Ureter (tissue), 1 donor: ENCODE measurements at regions not wholly inside any gene's neighbourhood (a gene's known extent, or its start where the extent isn't known, plus 50 kb on each side); places are given as distances from the start of the nearest gene placed in this dataset.

Experiments used
- DNase-seq: peaks from one replicate; pipeline ENCODE4 v3.0.0-alpha.2; 2020; ENCODE audit warnings: low spot score
- donor health status: DM: yes; HTN: yes; CAD: no.

DNA sequence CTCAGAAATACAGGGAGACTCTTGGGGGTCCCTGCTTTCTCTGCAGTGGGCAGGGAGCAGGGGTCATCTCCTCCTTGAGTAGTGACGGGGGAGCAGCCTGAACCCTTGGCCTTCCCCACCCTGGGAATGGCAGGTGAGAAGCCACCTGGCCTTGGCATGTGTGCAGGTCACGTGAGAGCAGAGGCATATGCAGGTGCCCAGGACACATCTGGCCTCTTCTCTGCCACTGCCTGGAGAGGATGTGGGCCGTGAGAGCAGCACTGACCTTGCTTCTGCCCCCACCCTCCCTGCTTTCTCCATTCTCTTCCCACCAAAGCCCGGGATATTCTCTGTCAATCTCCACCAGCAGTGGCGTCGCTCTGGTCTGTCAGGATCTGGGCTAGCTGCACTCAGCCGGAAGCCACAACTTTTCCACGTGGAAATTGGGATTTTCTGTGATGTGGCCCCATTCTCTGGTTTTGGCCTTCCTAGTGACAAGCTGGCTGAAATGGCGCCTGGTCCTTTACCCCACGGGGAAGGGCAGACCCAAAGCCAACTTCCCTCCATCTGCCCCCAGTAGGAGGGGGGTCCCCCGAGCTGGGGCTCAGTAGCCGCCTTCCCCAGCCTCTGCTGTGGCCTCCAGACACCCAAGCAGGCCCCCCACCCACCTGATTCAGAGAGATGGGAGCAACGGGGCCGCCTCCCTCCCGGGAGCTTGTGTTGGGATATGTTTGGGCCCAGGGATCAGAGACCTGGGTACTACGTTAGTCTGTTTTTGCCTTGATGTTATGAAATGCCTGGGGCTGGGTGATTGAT, 70.4 kb upstream of the FCN1 start:
- no peak for DNase-seq

DNA sequence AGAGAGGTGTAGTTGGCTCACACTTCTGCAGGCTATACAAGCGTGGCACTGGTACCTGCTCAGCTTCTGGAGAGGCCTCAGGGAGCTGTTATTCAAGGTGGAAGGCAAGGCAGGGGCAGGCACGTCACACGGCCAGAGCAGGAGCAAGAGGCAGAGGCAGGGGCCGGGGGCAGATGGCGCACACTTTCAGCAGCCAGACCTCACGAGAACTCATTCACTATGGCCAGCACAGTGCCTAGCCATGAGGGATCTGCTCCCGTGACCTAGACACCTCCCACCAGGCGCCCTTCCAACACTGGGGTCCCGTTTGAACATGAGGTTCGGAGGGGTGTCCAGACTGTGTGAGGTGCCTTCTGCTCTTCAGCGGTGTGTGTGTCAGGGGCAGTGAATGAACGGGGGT, 71.0 kb upstream of the FCN1 start:
- no peak for DNase-seq

DNA sequence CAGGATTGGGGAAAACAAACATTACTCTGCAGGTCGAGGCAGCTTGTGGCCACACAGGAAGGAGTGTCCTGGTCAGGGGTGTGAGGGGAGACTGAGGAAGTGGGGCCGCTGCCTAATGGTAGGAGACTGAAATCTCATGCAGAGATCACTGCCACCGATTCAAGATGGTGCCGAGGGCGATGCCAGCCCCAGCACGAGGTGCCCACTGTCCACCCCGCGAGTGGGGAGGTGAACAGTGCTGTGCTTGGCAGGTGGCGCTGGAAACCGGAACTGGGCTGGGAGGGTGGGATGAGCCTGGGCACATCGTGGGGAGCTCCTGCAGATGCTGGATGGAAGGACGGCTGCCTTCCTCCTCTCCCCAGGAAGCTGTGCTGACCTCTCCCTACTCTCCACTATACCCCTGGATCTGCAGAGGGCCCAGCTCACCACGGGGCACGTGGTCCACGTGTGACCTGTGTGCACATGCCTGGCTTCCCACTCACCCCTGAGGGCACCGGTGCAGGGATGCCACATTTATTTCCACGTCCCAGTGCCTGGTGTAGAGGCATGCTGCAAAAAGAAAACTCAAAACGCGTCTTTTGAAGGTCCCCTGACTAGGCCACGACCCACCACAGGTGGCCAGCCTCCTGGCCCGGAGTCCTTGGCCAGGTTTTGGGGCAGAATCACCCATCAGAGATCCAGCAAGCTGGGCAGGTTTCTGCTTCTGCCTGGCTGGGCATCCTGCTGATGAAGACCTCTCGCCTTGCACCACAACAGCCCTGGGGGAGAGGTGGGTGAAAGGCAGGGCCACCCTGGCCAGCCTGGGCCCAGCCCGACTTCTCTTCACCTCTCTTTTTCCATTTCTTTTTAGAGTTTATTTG, 71.7 kb upstream of the FCN1 start:
- no peak for DNase-seq

DNA sequence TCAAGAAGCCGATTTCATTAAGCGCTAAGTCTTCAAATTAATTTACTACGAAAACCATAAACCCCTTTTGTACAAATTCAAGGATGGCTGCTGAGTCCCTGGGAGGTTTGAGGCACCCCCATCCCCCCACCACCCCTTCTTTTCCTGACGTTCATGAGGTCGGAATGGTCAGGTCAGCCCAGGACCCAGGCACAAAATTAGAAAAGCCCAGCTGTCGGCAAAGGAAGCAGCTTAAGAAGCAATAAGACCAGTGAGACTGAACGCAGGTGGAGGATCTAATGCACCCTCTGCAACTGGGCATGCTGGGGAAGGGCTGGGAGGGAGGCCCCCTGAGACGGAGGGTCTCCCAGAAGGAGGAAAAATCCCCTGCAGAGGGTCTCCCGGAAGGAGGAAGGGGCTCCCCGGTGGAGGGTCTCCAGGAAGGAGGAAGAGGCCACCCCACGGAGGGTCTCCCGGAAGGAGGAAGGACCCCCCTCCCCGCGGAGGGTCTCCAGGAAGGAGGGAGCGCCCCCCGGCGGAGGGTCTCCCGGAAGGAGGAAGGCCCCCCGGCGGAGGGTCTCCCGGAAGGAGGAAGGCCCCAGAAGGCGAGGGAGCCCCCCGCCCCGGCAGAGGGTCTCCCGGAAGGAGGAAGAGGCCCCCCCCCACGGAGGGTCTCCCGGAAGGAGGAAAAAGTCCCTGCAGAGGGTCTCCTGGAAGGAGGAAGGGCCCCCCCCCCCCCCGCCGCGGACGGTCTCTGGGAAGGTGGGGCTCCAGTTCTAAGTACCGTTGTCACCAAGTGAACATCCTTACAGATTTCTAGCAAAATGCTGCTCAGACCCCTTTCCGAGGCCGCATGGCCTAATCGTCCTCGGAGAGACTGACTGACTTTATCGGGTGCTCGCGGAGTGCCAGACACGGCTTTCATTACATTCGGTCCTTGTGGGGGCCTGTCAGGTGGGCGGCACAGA, 74.4 kb upstream of the FCN1 start:
- DNase-seq = no peak

DNA sequence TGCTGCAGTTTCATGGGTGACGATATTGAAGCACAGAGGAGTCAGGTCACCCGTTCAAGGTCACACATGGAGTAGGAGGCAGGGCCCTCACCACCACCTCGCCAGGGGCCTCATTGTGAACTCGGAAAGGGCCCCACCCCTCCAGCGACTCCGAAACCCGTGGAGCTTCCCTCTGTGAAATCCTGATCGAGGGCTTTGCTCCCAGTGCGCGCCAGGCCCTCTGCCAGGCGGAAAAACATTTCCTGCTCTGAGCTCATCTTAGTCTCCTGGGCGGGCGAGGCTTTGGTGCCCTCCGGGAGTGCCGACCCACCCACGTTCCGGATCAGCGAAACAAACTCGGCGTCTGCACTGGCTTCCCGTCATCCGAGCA, 75.0 kb upstream of the FCN1 start:
- DNase-seq = no peak

DNA sequence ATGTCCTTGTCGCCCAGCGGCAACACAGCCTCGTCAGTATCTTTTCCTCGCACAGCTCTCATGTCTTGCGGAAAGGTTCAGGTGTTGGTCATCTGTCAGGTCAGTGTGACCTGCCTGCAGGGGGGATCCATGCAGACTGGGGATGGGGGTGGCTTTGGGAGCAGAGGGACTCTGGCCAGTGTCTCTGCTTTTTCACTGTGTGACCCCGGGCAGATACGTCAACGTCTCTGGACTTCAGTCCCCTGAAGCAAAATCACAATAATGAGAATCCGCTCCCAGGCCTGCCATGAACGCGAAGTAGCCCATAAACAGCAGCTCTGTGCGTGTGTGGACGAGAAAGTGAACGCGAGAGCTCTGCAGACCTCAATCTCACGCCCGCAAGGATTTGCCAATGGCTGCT, 75.7 kb upstream of the FCN1 start:
- no peak for DNase-seq

DNA sequence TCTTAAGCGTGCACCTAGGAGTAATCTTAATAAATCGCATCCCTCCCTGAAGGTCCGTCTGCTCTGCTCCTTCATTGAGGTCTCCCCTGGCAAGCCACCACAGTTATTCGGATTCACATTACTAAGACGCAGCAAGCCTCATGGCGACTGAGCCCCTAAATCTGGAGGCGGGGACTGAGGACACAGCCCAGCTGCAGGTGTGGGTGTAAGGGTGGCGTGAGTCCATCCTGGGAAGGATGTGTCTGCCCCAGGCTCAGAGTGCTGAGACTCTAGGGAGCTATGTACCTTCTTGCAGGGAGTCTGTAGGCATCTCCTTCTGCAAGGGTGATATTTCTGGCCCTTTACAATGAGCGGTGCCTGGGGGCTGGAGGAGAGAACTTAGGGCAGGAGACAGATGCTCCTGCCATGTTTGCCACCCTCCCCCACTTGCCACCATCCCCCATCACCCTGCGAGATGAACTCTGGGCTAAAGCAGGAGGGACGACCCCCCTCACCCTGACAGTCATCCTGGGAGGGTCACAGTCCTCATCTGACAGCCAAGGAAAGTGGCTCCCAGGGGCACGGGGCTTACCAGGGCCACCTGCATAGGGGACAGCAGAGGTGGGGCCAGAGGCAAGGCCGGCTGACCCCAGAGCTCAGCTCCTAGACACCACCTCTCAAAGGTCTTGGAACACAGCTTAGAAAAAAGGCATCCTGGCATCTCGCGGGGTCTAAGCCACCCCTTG, 76.4 kb upstream of the FCN1 start:
- no peak for DNase-seq

DNA sequence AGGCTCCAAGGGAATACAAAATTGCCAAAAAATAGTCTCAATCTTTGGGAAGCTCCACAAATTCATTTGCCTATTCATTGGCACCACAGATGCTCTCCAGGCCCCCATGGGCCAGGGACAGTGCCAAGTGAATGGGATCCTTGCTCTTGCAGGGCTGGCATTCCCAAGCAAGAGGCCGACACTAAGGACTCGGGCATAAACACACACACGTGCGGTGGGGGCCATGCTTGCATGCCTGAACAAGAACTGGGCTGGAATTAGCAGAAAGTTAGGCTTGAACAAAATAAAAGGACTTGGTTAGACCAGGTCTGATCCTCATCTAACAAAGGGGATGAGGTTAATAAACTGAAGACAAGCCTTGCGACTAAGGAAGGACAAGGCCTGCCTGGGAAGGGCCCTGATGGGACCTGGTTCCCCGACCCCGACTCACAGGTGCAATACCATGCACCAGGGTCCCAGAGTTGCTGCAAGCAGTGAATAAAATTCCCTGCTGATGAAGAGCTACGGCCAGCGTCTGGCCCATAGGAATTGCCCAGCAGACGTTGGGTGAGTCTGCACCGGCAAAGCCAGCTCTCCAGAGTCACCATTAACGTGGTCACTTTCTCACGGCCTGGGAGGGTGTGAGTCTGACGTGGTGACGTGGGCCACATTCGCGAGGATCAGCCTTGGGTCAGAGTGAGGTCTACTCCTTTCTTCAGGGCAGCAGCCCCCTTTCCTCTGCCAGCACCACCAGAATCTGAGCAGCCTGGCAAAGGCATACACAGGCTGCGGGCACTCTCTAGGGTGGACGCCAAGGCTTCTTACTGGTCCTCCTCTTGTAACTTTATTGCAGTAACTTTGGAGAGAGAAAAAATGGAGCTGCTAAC, 77.4 kb upstream of the FCN1 start:
- DNase-seq = no peak

DNA sequence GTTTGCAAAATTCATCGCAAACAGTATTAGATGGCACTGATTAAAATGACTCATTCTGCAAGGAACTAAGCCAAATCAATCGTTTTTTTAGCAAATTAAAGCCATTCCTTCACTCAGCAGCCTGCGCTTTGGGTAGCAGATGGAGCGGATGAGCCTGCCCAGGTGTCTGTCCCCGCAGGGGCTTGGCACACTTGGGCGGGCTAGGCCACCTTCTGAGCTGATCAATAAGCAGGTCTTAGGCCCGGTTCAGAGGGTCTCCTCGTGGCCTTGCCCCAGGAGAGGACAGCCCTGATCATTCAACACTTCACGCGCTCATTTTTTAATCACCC, 78.0 kb upstream of the FCN1 start:
- no peak for DNase-seq

DNA sequence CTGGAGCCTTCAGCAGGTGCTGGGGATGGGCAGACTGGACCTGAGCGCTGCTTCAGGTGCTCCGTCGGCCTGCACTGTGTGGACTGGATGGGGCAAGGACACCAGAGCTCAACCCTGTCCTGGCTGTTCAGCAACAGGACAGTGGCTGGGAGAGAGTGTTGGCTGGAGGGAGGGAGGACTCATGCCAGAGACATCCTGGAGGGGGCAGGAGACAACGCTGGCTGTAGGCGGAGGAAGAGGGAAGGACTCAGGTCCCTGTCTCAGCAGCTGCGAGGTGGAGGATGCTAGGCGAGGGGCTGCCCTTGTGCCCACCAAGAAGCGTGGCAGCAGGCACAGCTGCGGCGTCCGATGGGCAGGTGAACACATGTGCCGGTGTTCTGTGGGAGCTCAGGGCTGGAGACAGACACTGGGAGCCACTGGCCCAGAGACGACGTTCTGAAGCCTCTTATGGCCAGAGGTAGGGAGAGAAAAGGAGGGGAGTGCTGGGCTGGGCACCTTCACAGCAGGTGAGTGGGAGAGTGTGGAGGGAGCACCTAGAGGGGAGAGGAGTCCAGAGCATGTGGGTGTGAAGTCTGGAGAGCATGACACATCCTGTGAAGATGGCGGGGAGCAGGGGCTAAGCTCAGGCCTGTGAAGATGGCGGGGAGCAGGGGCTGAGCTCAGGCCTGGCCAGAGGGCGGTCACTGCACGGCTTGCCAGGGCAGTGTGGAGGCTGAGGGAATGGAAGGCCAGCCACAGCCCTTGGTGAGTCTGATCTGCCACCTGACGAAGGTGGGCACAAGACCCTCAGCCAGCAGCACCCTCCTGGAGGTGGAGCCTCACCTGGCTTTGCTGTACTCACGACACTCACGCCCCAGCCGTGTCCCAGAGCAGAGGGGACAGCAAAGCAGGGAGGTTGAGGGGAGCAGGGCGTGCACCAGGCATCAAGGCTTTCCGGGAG, 79.1 kb upstream of the FCN1 start:
- DNase-seq = no peak

DNA sequence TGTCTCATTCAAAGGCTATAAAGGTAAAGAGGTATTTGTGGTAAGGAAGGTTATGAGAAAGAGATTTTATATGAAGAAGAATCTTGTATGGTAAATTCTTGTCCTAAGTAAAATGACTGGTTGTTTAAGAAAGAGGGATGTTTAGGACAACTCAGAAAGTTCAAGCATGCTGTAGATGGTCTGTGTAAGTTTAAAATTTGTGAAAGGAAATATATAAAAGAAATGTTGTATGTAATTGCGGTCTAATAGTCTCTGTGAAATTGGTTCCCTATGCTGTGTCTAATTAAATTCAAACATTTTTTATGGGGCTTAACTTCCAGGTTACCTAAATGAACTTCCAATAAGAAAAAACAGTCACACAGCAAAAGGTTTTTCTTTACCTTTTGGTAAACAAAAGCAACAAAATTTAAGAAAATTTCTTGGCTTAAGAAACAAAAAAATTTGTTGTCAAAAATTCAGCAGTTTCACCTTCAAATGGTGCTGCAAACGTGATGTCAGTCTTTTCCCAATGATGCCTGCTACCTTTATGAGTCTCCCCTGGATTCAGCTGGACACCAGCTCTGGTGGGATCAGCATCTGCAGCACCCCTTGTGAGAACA, 83.0 kb upstream of the FCN1 start:
- DNase-seq = no peak

DNA sequence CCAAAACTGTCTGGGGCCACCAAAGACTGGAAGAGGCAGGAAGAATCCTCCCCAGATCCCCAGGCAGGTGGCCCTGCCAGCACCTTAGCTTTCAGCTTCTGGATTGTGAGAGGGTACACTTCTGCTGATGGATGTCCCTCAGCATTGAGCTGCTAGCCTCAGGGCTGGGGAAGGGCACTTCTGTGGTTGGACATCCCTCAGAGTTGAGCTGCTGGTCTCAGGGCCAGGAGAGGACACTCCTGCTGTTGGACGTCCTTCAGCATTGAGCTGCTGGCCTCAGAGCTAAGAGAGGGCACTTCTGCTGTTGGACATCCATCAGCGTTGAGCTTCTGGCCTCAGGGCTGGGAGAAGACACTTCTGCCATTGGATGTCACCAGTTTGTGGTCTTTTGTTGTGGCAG, 83.8 kb upstream of the FCN1 start:
- no peak for DNase-seq

DNA sequence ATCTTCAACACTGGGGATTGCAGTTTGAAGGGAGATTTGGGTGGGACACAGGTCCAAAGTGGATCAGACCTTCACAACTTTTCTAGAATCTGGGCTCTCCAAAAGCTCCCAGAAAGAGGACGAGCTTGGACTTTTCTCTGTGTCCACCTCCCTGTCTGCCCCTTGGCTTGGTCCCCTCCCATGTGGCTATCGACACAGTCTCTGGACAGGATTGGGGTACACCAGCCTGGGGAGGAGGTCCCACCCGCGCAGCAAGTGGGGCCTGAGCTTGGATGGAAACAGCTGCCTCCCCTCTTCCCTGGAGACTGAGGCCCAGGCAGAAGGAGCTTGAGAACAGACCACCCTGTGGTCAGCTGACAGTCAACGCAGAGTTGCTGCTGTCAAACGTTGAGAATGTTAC, 84.6 kb upstream of the FCN1 start:
- no peak for DNase-seq

DNA sequence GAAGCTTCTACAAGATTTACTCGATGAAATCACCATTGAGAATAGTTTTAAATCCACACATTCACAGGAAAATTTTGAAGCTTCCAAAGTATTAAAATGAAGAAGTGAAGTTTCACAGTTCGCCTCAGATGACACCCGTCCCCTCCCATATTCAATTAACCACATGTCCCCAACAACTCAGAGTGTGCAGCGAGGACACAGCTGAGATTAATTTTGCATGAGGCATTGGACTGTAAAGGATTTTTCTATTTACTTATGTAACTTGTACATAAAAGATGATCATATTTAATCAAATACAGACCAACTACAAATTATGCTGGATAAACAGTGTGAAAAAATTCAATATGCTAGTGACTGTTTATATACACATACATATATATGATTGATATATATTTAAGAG, 84.7 kb upstream of the OLFM1 start:
- DNase-seq = no peak

DNA sequence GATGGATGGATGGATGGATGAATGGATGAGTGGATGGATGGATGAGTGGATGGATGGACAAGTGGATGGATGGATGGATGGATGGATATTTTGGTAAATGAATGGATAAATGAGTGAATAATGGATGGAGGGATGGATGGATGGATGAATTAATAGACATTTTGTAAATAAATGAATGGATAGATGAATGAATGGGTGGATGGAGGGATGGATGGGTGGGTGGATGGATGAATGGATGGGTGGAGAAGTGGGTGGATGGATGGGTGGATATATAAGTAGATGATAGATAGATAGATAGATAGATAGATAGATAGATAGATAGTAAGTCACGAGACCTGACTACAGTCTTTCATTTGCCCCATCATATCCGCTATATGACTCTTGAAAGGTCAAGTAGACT, 82.7 kb upstream of the OLFM1 start:
- DNase-seq = no peak

DNA sequence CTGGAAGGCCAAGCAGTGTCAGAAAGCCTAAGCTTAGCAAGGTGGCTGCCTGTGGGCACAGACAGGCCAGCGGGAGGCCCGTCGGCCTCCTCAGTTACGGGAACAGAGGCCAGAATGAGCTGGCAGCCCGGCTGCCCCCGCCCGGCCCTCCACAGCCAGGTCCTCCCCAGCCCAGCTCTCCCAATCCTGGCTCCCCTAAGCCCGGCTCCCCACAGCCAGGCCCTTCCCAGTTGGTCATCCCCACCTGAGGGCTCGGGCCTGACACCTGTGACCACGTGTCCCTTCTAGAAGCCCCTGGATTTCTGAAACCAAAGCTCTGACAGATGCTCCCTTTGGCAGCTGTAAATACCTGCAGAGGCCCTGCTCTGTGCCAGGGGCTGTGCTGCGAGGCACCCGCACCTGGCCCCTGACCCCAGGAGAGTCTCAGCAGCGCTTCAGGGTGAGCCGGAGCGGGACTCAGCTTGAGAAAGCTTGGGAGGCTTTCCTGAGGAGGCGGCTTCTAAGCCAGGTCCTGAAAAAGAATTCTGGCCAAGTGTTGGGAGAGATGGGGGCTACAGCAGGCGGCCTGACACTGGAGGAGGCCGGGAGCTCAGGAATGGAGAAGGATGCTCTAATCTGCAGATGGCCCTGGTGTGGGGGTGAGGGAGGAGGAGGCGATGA, 80.4 kb upstream of the OLFM1 start:
- no peak for DNase-seq

DNA sequence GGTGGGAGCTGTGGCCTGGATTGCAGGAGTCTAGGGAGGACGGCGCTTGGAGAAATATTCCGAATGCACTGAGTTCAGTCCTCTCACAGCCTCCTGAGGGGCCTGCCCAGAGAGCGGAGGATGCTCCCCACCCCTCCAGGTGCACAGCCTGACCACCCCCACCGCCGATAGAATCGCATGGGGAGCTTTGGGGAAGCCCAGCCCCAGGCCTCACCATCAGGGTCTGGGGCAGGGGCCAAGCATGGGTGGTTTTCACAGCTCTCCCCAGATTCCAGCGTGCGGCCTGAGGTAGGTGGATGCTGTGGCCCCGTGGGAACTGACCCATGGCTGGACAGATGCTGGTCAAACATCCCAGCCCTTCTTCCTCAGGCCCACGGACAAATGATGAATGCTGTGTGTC, 79.9 kb upstream of the OLFM1 start:
- no peak for DNase-seq

DNA sequence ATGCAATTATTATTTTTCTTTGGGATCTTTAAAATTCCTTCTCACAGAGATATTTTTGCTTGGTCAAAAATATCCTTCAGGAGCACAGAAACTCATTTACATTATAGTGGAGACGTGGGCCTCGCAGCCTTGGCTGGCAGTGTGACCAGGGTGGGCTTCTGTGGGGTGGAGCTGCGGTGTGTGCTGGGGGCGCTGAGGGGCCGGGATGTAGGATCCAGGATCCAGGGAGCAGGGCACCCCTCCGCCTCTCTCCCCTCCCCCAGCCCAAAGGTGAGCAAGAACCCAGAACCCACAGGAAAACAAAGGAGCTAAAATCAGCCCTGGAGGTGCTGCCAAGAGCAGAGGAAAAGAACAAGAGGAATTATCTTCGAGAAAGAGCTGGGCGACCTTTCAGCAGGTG, 79.1 kb upstream of the OLFM1 start:
- no peak for DNase-seq
